ENCODE measurements at regions not wholly inside any gene's neighbourhood (a gene's known extent, or its start where the extent isn't known, plus 50 kb on each side); places are given as distances from the start of the nearest gene placed in this dataset.

DNA sequence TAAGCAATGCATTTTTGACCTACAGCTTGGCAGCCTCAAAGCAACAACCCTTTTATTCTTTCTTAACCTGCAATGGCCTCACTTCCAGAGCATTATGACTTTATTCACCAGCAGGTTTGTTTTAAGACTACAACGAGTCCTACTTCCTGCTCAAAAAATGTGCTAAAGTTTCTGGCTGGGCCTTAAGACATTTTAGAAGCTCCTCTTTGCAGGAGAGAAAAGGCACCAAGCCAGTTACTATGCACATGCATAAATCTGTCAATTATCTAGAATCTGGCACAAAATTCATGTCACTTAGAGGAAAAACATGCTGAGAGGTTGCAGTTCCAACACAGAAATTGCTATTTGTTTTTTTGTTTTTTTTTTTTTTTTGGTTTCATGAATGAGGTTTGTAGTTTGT, 223.0 kb upstream of the EPHA5 start:
- no peak for TF ChIP-seq POLR2A (IDR thresholded peaks at IDR 0.05)
- TF ChIP-seq, protein P1, sequence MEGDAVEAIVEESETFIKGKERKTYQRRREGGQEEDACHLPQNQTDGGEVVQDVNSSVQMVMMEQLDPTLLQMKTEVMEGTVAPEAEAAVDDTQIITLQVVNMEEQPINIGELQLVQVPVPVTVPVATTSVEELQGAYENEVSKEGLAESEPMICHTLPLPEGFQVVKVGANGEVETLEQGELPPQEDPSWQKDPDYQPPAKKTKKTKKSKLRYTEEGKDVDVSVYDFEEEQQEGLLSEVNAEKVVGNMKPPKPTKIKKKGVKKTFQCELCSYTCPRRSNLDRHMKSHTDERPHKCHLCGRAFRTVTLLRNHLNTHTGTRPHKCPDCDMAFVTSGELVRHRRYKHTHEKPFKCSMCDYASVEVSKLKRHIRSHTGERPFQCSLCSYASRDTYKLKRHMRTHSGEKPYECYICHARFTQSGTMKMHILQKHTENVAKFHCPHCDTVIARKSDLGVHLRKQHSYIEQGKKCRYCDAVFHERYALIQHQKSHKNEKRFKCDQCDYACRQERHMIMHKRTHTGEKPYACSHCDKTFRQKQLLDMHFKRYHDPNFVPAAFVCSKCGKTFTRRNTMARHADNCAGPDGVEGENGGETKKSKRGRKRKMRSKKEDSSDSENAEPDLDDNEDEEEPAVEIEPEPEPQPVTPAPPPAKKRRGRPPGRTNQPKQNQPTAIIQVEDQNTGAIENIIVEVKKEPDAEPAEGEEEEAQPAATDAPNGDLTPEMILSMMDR (IDR thresholded peaks at IDR 0.05) = no peak

DNA sequence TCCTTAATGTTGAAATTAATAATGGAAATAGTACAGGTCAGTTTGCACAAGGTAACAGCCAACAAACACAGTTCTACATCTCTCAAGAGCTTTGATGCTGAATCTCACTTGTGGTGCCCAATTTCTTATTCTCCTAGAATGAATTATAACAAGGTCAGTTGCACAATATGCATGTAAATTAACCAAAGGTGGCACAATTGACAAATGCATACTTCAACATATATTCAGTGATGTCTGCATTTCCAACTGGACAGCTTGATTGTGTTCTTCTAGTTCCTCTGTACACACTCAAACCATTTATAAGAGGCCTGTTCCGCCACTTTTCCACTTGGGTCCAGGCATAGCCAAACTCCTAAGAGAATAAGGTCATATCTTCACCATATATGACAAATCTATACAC, 210.3 kb upstream of the EPHA5 start:
- no peak for TF ChIP-seq POLR2A (IDR thresholded peaks at IDR 0.05)
- TF ChIP-seq, protein P1 (IDR thresholded peaks at IDR 0.05) = no peak
- Histone ChIP-seq H3K36me3 (no peaks in the 10 kb centered on the region), H3K27me3 (no peaks in the 10 kb centered on the region), H3K4me3 (no peak overlapping the region), H3K4me1 (no peaks in the 10 kb centered on the region), H3K27ac (no peak overlapping the region), H3K9me3 (no peaks in the 10 kb centered on the region)
- DNase-seq = no peak

More for the DNA sequence above, 223.0 kb upstream of the EPHA5 start:
- H3K27ac ChIP-seq = no peak overlapping the region
- H3K27me3 ChIP-seq = no peaks in the 10 kb centered on the region
- no peaks in the 10 kb centered on the region for H3K9me3 ChIP-seq
- H3K4me3 ChIP-seq = no peak overlapping the region
- no peaks in the 10 kb centered on the region for H3K4me1 ChIP-seq
- no peak for DNase-seq
- no peaks in the 10 kb centered on the region for H3K36me3 ChIP-seq

DNA sequence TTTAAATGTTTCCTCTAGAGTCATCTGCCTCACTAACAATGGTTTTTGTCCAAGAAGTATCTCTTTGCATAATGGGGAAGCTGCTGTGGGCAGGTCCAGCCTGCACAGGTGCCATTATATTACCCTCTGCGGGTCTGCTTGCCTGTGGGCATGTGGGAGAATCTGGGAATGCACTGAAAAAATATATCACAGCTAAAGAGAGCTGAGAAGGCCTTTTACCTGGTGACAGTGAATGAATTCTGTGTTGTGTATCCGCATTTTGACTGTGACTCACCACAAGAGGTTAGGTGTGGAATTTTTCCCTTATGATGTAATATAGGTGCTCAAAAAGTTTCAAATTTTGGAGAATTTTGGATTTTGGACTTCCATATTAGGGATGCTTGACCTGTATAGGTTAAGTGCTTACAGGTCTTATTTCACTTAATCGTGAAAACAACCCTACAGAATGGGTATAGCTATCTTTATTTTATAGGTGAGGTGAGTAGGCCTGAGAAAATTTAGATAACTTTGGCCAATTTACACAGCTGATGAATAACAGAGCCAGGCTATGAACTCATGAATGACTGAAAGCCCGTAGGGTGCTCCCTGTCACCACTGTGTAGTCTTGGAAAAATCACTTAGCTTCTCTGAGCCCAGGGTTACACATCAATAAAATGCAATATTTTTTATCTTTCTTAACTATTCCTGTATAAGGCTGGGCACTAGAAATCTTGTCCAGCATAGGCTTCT, 198.0 kb upstream of the EPHA5 start:
- Histone ChIP-seq H3K4me1 (no peaks in the 10 kb centered on the region), H3K9me3 (no peaks in the 10 kb centered on the region), H3K27me3 (no peaks in the 10 kb centered on the region), H3K36me3 (no peaks in the 10 kb centered on the region), H3K4me3 (no peak overlapping the region), H3K27ac (no peak overlapping the region)
- DNase-seq = no peak
- TF ChIP-seq, protein P1 (IDR thresholded peaks at IDR 0.05) = no peak
- TF ChIP-seq POLR2A (IDR thresholded peaks at IDR 0.05) = no peak

DNA sequence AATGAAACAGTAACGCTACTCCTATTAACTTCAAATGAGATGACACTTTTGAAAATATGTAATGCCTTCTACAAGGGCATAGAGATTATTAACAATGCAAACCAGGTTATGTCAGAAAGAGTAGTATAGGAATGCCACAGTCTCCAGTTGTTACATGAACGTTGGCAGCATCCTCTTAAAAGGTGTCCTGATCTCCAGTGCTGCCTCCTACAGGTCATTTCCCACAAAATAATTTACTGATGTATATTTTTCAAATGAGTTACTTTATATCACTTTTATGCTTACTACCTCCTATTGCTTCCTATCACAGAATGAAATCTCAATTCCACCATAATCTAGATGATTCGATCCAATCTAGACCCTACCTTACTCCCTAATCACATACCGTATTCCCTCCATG, 195.2 kb upstream of the EPHA5 start:
- H3K27me3 ChIP-seq = no peaks in the 10 kb centered on the region
- H3K4me3 ChIP-seq = no peak overlapping the region
- H3K9me3 ChIP-seq = no peaks in the 10 kb centered on the region
- H3K36me3 ChIP-seq = no peaks in the 10 kb centered on the region
- H3K4me1 ChIP-seq = no peaks in the 10 kb centered on the region
- no peak for TF ChIP-seq POLR2A (IDR thresholded peaks at IDR 0.05)
- TF ChIP-seq, protein P1 (IDR thresholded peaks at IDR 0.05) = no peak
- H3K27ac ChIP-seq = no peak overlapping the region
- no peak for DNase-seq

DNA sequence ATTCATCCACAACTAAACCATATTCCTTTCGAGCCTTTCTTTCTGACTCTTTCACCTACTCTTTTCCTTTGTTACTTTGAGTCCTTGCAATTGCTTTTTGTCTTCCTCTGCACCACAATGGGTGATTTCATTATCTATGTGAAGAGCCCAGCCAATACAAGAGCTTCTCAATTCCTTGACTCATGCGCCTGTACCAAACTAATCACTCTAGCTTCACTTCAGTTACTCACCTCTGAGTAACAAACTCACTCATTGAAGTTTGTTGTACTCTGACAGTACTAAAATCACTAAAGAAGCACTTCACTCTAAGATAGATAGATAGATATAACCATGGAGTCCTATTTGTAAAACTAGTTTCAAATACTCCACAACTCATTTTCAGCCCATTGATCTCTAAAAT, 191.7 kb upstream of the EPHA5 start:
- TF ChIP-seq, protein P1 (IDR thresholded peaks at IDR 0.05) = no peak
- TF ChIP-seq POLR2A (IDR thresholded peaks at IDR 0.05) = no peak
- Histone ChIP-seq H3K36me3 (no peaks in the 10 kb centered on the region), H3K27ac (no peak overlapping the region), H3K4me3 (no peak overlapping the region), H3K9me3 (no peaks in the 10 kb centered on the region), H3K27me3 (no peaks in the 10 kb centered on the region), H3K4me1 (no peaks in the 10 kb centered on the region)
- no peak for DNase-seq
